ENCODE measurements at regions not wholly inside any gene's neighbourhood (a gene's known extent, or its start where the extent isn't known, plus 50 kb on each side); places are given as distances from the start of the nearest gene placed in this dataset.
A peak's percentile ranks its signal among the peaks of the same experiment; 100 is the strongest.

DNA sequence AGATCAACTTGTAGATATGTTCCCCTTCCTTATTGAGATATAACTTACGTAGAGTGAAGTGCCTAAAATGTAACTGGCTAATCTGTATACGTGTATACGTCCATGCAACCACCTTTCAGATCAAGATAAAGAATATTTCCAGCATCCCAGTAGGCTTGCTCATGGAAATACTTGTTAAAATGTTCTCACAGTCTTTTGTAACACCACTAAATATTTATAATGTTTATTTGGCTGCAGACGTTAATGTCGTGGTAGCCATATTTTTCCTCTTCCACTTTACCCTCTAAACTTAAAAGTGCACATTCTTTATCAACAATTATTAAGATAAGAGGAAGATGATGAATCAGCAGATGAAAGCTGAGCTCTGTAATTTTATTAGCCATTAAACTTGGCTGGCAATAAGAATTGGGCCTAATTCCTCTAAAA lies 447.4 kb downstream of the AEBP2 start:
- TF ChIP-seq, protein P1, sequence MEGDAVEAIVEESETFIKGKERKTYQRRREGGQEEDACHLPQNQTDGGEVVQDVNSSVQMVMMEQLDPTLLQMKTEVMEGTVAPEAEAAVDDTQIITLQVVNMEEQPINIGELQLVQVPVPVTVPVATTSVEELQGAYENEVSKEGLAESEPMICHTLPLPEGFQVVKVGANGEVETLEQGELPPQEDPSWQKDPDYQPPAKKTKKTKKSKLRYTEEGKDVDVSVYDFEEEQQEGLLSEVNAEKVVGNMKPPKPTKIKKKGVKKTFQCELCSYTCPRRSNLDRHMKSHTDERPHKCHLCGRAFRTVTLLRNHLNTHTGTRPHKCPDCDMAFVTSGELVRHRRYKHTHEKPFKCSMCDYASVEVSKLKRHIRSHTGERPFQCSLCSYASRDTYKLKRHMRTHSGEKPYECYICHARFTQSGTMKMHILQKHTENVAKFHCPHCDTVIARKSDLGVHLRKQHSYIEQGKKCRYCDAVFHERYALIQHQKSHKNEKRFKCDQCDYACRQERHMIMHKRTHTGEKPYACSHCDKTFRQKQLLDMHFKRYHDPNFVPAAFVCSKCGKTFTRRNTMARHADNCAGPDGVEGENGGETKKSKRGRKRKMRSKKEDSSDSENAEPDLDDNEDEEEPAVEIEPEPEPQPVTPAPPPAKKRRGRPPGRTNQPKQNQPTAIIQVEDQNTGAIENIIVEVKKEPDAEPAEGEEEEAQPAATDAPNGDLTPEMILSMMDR (IDR thresholded peaks at IDR 0.05) = no peak
- Histone ChIP-seq H3K27me3 (no peaks in the 10 kb centered on the region), H3K9me3 (no peaks in the 10 kb centered on the region), H3K4me3 (no peak overlapping the region), H3K27ac (peak overlapping the region; percentile 71 to 85), H3K4me1 (peaks cover 0 to 86% (median 35%) of the 10 kb centered on the region in 4 donors), H3K36me3 (no peaks in the 10 kb centered on the region)
- intact Hi-C loops (cut with DNase I; ENCODE audit: low total_unique reads) = no loop called here
- no peak for DNase-seq

- TF ChIP-seq, protein P1 (IDR thresholded peaks at IDR 0.05) = no peak
- intact Hi-C loops (cut with DNase I; ENCODE audit: low total_unique reads) = no loop called here
- H3K27me3 ChIP-seq = no peaks in the 10 kb centered on the region
- no peak overlapping the region for H3K4me3 ChIP-seq
- no peaks in the 10 kb centered on the region for H3K36me3 ChIP-seq
- no peaks in the 10 kb centered on the region for H3K9me3 ChIP-seq
- peak overlapping the region; percentile 59 to 71 for H3K27ac ChIP-seq
- peaks cover 0 to 82% (median 5%) of the 10 kb centered on the region in 4 donors for H3K4me1 ChIP-seq
- no peak for DNase-seq
Measured at GRCh38 chr12:19890024-19890423, 450.7 kb downstream of the AEBP2 start.

GRCh38 chr12:19891936-19892591 lies 452.8 kb downstream of the AEBP2 start:
- DNase-seq = no peak
- H3K9me3 ChIP-seq = no peaks in the 10 kb centered on the region
- no peak overlapping the region for H3K4me3 ChIP-seq
- H3K27ac ChIP-seq = peak overlapping the region; percentile 59 to 71
- TF ChIP-seq, protein P1 (IDR thresholded peaks at IDR 0.05) = no peak
- no peaks in the 10 kb centered on the region for H3K27me3 ChIP-seq
- intact Hi-C loops (cut with DNase I; ENCODE audit: low total_unique reads) = no loop called here
- no peaks in the 10 kb centered on the region for H3K36me3 ChIP-seq
- peaks cover 0 to 81% (median 3%) of the 10 kb centered on the region in 4 donors for H3K4me1 ChIP-seq

GRCh38 chr12:19893514-19893913 lies 454.2 kb downstream of the AEBP2 start:
- H3K4me3 ChIP-seq = no peak overlapping the region
- H3K27me3 ChIP-seq = no peaks in the 10 kb centered on the region
- H3K36me3 ChIP-seq = no peaks in the 10 kb centered on the region
- intact Hi-C loops (cut with DNase I; ENCODE audit: low total_unique reads) = no loop called here
- no peaks in the 10 kb centered on the region for H3K9me3 ChIP-seq
- no peak for DNase-seq
- peaks cover 0 to 84% (median 3%) of the 10 kb centered on the region in 4 donors for H3K4me1 ChIP-seq
- H3K27ac ChIP-seq = peak overlapping the region; percentile 59 to 71
- TF ChIP-seq, protein P1 (IDR thresholded peaks at IDR 0.05) = no peak

DNA sequence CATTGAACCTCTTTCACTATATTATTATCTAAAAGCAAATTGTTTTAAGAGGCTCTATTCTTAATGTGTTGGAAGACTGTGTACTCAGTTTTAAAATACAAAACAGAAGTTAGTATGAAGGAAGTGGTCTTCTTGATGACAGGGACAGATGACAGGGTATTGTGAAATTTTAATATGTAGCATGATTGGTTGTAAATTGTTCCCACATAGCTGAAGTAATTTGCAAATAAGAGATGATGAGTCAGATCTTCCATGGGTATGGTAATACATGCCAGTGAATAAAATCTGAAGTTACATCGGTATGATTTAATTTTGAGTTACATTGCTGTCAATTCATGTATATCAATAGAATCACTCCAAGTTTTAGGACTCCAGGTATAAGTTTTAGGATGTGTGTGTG lies 454.8 kb downstream of the AEBP2 start:
- no peaks in the 10 kb centered on the region for H3K36me3 ChIP-seq
- no peak overlapping the region for H3K4me3 ChIP-seq
- H3K9me3 ChIP-seq = no peaks in the 10 kb centered on the region
- H3K4me1 ChIP-seq = peaks cover 0 to 81% (median 3%) of the 10 kb centered on the region in 4 donors
- DNase-seq = no peak
- H3K27ac ChIP-seq = peak overlapping the region; percentile 59 to 71
- intact Hi-C loops (cut with DNase I; ENCODE audit: low total_unique reads) = no loop called here
- TF ChIP-seq, protein P1 (IDR thresholded peaks at IDR 0.05) = no peak
- no peaks in the 10 kb centered on the region for H3K27me3 ChIP-seq
